HepG2 (cell line): ENCODE measurements at regions not wholly inside any gene's neighbourhood (a gene's known extent, or its start where the extent isn't known, plus 50 kb on each side); places are given as distances from the start of the nearest gene placed in this dataset.

ENCODE experiments used
- ATAC-seq: fragments of 200-7000 bp; cut with Tn5 transposase; 3 replicates; pipeline ENCODE4 v1.9.1; 2020; ENCODE audit warnings: mild to moderate bottlenecking, moderate library complexity
- BruUV-seq: library from RNA; stranded (reverse); fragments of 400-500 nt; replicated peaks from 2 replicates; lab custom pipeline; 2021; lab: Mats Ljungman, UMichigan
- CTCF ChIA-PET: fragments of 300-600 bp; formaldehyde crosslinking; extraction: SDS; loops from one replicate; lab custom pipeline; 2021; ENCODE audit warnings: low total read pairs, inconsistent platforms, low intra/inter-chr PET ratio; lab: Yijun Ruan, JAX
- POLR2A ChIA-PET: fragments of 350-600 bp; sonication (Branson Sonifier 250); formaldehyde crosslinking; loops from one replicate; lab custom pipeline; 2020; ENCODE audit warnings: antibody characterized with exemption, inconsistent platforms; lab: Yijun Ruan, JAX
- DNase-seq: peaks from one replicate; pipeline ENCODE4 v3.0.0-alpha.2; 2015; ENCODE audit warnings: low spot score
- FAIRE-seq: peaks from 3 replicates; lab custom pipeline; 2011; peaks lifted over from hg19 to GRCh38; lab: Jason Lieb, UNC
- H2AFZ ChIP-seq: one replicate; pipeline ENCODE4 v1.6.1; 2011; ENCODE audit warnings: low read length, inconsistent platforms
- H3K27ac ChIP-seq: fragments of 300-600 bp; 3 replicates; pipeline ENCODE4 v1.8.0; 2011; ENCODE audit warnings: mixed run types, mild to moderate bottlenecking, mixed read lengths, low read length, inconsistent platforms; ENCODE audit not compliant: insufficient read depth; ENCODE audit errors: extremely low read length
- H3K27me3 ChIP-seq, 2 experiments: fragments of 200-600 bp in 1 of 2; 2 replicates in 1 of 2; 3 replicates in 1 of 2; pipeline versions ENCODE4 v1.6.0 to v1.8.0; 2011; ENCODE audit warnings: low read length in 2 of 2, mild to moderate bottlenecking in 2 of 2, moderate library complexity in 2 of 2, inconsistent platforms in 1 of 2; ENCODE audit not compliant: insufficient read depth in 2 of 2, control insufficient read depth in 1 of 2
- H3K36me3 ChIP-seq, 2 experiments: fragments of 200-600 bp in 1 of 2; replicated peaks in 1 of 2; 2 replicates in 1 of 2; 3 replicates in 1 of 2; pipeline versions ENCODE4 v1.5.1 to v1.8.0; 2011; ENCODE audit warnings: low read length in 2 of 2, inconsistent platforms in 1 of 2; ENCODE audit not compliant: insufficient read depth in 2 of 2, control insufficient read depth in 1 of 2
- H3K4me1 ChIP-seq: 2 replicates; pipeline ENCODE4 v1.5.1; 2012; ENCODE audit warnings: low read length, inconsistent platforms; ENCODE audit not compliant: insufficient read depth
- H3K4me2 ChIP-seq: 2 replicates; pipeline ENCODE4 v1.6.0; 2011; ENCODE audit warnings: low read depth, low read length, inconsistent platforms
- H3K4me3 ChIP-seq, 3 experiments: fragments of 200-600 bp in 1 of 3; sonication (generic), shearing (Covaris generic) in 1 of 3; replicated peaks in 1 of 3; 2 replicates each; pipeline ENCODE4 v1.5.1; 2011 to 2016; ENCODE audit warnings: low read length in 3 of 3, inconsistent platforms in 2 of 3, low read depth in 2 of 3, mild to moderate bottlenecking in 2 of 3, control low read depth in 1 of 3, mixed read lengths in 1 of 3; ENCODE audit not compliant: insufficient read depth in 1 of 3
- H3K79me2 ChIP-seq: one replicate; pipeline ENCODE4 v1.6.1; 2011; ENCODE audit warnings: low read length, inconsistent platforms; ENCODE audit not compliant: insufficient read depth
- H3K9ac ChIP-seq: 2 replicates; pipeline ENCODE4 v1.6.0; 2011; ENCODE audit warnings: mild to moderate bottlenecking, low read depth, low read length, inconsistent platforms; ENCODE audit not compliant: insufficient read depth
- H3K9me3 ChIP-seq: 2 replicates; pipeline ENCODE4 v1.5.1; 2012; ENCODE audit warnings: mild to moderate bottlenecking, low read length
- H4K20me1 ChIP-seq: 2 replicates; pipeline ENCODE4 v1.6.0; 2011; ENCODE audit warnings: inconsistent platforms, mild to moderate bottlenecking, low read length, moderate library complexity; ENCODE audit not compliant: insufficient read depth
- AHR ChIP-seq: IDR thresholded peaks from 2 replicates; pipeline ENCODE4 v1.6.1; 2018; ENCODE audit warnings: missing genetic modification reagents, missing compliant biosample characterization
- E2F2 ChIP-seq: sonication (generic); formaldehyde crosslinking; IDR thresholded peaks from 2 replicates; pipeline ENCODE4 v1.4.0; 2020; ENCODE audit warnings: missing genetic modification reagents, borderline replicate concordance
- EZH2 ChIP-seq: conservative IDR thresholded peaks from 2 replicates; pipeline ENCODE4 v1.6.1; 2012; ENCODE audit warnings: mild to moderate bottlenecking, low read depth, low read length, moderate library complexity
- GATAD1 ChIP-seq: IDR thresholded peaks from 2 replicates; pipeline ENCODE4 v1.6.1; 2016; ENCODE audit warnings: missing genetic modification reagents, missing compliant biosample characterization
- HNF4G ChIP-seq, 2 experiments: sonication (generic) in 1 of 2; formaldehyde crosslinking in 1 of 2; IDR thresholded peaks; 2 replicates each; pipeline versions ENCODE4 v1.4.0 to v1.6.1; 2011 to 2020; ENCODE audit warnings: borderline replicate concordance in 2 of 2, low read depth in 2 of 2, mild to moderate bottlenecking in 2 of 2, low read length in 1 of 2, missing genetic modification reagents in 1 of 2, moderate library complexity in 1 of 2
- SIX4 ChIP-seq: sonication (generic); formaldehyde crosslinking; IDR thresholded peaks from 2 replicates; pipeline ENCODE4 v1.4.0; 2020; ENCODE audit warnings: missing genetic modification reagents
- SP1 ChIP-seq, 2 experiments: fragments of 450-650 bp in 1 of 2; sonication (generic) in 1 of 2; formaldehyde crosslinking in 1 of 2; IDR thresholded peaks; 2 replicates each; pipeline versions ENCODE4 v1.4.0 to v1.6.1; 2016 to 2020; ENCODE audit warnings: missing genetic modification reagents in 1 of 2
- SP140L ChIP-seq: sonication (generic); formaldehyde crosslinking; IDR thresholded peaks from 2 replicates; pipeline ENCODE4 v1.4.0; 2020; ENCODE audit warnings: missing genetic modification reagents, borderline replicate concordance
- ZBED4 ChIP-seq: sonication (generic); formaldehyde crosslinking; IDR thresholded peaks from 2 replicates; pipeline ENCODE4 v1.4.0; 2020; ENCODE audit warnings: missing genetic modification reagents, borderline replicate concordance
- ZNF580 ChIP-seq: IDR thresholded peaks from 2 replicates; pipeline ENCODE4 v1.6.1; 2016; ENCODE audit warnings: low read depth, borderline replicate concordance
- ZNF713 ChIP-seq: sonication (generic); formaldehyde crosslinking; IDR thresholded peaks from 2 replicates; pipeline ENCODE4 v1.4.0; 2020; ENCODE audit warnings: mild to moderate bottlenecking, missing genetic modification reagents
- ZNF770 ChIP-seq: sonication (generic); formaldehyde crosslinking; IDR thresholded peaks from 2 replicates; pipeline ENCODE4 v1.5.0; 2020; ENCODE audit warnings: mild to moderate bottlenecking, missing genetic modification reagents
- ZNF883 ChIP-seq: sonication (generic); formaldehyde crosslinking; IDR thresholded peaks from 2 replicates; pipeline ENCODE4 v1.5.1; 2020; ENCODE audit warnings: mild to moderate bottlenecking, missing genetic modification reagents; ENCODE audit errors: not compliant biosample characterization
- WGBS: methylation state at CpG from one replicate; pipeline ENCODE4 v1.1.6; 2017; ENCODE audit warnings: low lambda C conversion rate; 5-methylcytosine and 5-hydroxymethylcytosine counted together
- in situ Hi-C: cut with HindIII; loops from 2 replicates; pipeline ENCODE4 v1.10.0; 2017; ENCODE audit warnings: low pct_unique_long_range_greater_than_20kb; ENCODE audit not compliant: extremely low pct_ligation_motif_present
- intact Hi-C: fragments of 100-400 bp; cut with micrococcal nuclease; formaldehyde crosslinking; loops from one replicate; pipeline ENCODE4 v1.10.0; 2022; ENCODE audit not compliant: unreplicated experiment

- H3K27ac ChIP-seq, result no peak overlapping the region
- 17% methylated on average over 9 of the region's 24 CpGs for WGBS
- no peaks in the 10 kb centered on the region for H3K4me1 ChIP-seq
- in situ Hi-C loops, result no loop called here
- FAIRE-seq (no peak), ATAC-seq (no peak), DNase-seq (no peak)
- H3K9me3 ChIP-seq, result no peaks in the 10 kb centered on the region
- no peak overlapping the region for H2AFZ ChIP-seq
- intact Hi-C loops, result no loop called here
- ChIA-PET POLR2A (no interaction called here), CTCF (no interaction called here)
- H4K20me1 ChIP-seq, result no peaks in the 10 kb centered on the region
- no TSS peak for BruUV-seq
- H3K4me3 ChIP-seq, result no peak overlapping the region
- H3K27me3 ChIP-seq, result peaks cover 27 to 93% of the 10 kb centered on the region in 2 experiments
- H3K79me2 ChIP-seq, result no peaks in the 10 kb centered on the region
- TF ChIP-seq HNF4G (IDR thresholded peaks at IDR 0.05; ENCODE audit: borderline replicate concordance, low read depth, low read length), result no peak
- TF ChIP-seq HNF4G (CRISPR knock-in tag; IDR thresholded peaks at IDR 0.05; ENCODE audit: borderline replicate concordance, low read depth), result no peak
- no peak for TF ChIP-seq SP1 (IDR thresholded peaks at IDR 0.05)
- TF ChIP-seq SP1 (CRISPR knock-in tag; IDR thresholded peaks at IDR 0.05), result no peak
- no peak for TF ChIP-seq ZNF883
- TF ChIP-seq GATAD1 (CRISPR knock-in tag), result no peak
- no peak for TF ChIP-seq ZBED4
- no peak for TF ChIP-seq SIX4 (CRISPR knock-in tag)
- no peak for TF ChIP-seq ZNF580 (CRISPR knock-in tag)
- TF ChIP-seq SP140L (CRISPR knock-in tag), result no peak
- no peak for TF ChIP-seq AHR
- TF ChIP-seq E2F2, result no peak
- TF ChIP-seq EZH2, result no peak
- no peak for TF ChIP-seq ZNF770 (CRISPR knock-in tag)
- TF ChIP-seq ZNF713 (CRISPR knock-in tag), result no peak
- no peak overlapping the region for H3K9ac ChIP-seq
- H3K4me2 ChIP-seq, result no peak overlapping the region
- no peaks in the 10 kb centered on the region for H3K36me3 ChIP-seq
Measured at GRCh38 chr2:240293557-240294461, 141.7 kb upstream of the GPC1 start.
